Keratinocyte (primary cell): ENCODE measurements at regions not wholly inside any gene's neighbourhood (a gene's known extent, or its start where the extent isn't known, plus 50 kb on each side); places are given as distances from the start of the nearest gene placed in this dataset.

Experiments
- CTCF ChIP-seq, 3 experiments: IDR thresholded peaks in 1 of 3; conservative IDR thresholded peaks in 1 of 3; optimal IDR thresholded peaks in 1 of 3; 2 replicates in 2 of 3; 3 replicates in 1 of 3; pipeline versions ENCODE3 to v1.5.1; 2011; ENCODE audit warnings: low read length in 3 of 3, mild to moderate bottlenecking in 3 of 3, moderate library complexity in 2 of 3, control low read depth in 1 of 3, inconsistent platforms in 1 of 3; ENCODE audit not compliant: insufficient read depth in 2 of 3; ENCODE audit errors: extremely low read depth in 1 of 3
- EZH2 ChIP-seq: IDR thresholded peaks from one replicate; pipeline ENCODE4 v1.6.1; 2012; ENCODE audit warnings: inconsistent platforms, mild to moderate bottlenecking, low read length, moderate library complexity

GRCh38 chr5:173670130-173670651 lies 53.7 kb upstream of the BOD1 start:
- no peak for TF ChIP-seq EZH2
- TF ChIP-seq CTCF (optimal IDR thresholded peaks at IDR 0.05 in 1 of 3, IDR thresholded peaks at IDR 0.05 in 1 of 3, conservative IDR thresholded peaks at IDR 0.05 in 1 of 3; ENCODE audit: extremely low read depth in 1 of 3, insufficient read depth in 2 of 3, low read length in 3 of 3), result no peak
